ENCODE measurements at regions not wholly inside any gene's neighbourhood (a gene's known extent, or its start where the extent isn't known, plus 50 kb on each side); places are given as distances from the start of the nearest gene placed in this dataset.

- no peak for TF ChIP-seq CTCF (IDR thresholded peaks at IDR 0.05)
- no peak for TF ChIP-seq POLR2AphosphoS5 (IDR thresholded peaks at IDR 0.05)
These were observed 72.5 kb downstream of the MAGEF1 start for GRCh38 chr3:184639351-184639750.
